ENCODE measurements at regions not wholly inside any gene's neighbourhood (a gene's known extent, or its start where the extent isn't known, plus 50 kb on each side); places are given as distances from the start of the nearest gene placed in this dataset.
"Not testable (repeated sequence)": the region's sequence is repeated elsewhere in the genome, so short reads cannot be mapped to it uniquely, and the experiment has no call there.

DNA sequence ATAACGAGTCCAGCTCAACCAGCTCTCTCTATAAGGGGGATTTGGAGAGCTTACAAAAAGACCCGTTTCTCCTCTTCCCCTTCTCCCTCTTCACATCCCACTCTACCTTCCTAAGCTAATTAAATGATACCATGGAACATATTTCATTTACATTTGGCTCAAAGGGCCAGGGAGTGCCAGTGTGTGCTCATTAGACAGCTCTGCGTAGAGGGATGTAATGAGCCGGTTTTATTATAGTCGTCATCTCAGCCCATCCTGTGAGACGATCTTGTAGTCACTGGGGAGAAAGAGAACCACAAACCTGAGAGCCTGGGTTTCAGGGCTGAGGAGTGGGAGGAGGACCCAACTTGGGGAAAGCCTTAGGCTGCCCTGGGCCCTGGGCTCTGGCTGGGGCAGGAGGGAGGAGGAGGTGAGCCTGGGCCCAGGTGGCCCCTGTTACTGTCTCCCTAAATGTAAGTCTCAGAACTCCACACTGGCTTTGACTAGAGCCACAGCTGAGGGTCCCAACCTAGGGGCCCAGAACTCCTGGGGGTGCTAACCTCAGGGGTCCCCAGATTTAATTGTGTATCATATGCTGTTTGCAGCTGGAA is 354.6 kb downstream of the MATN1 start:
- no peak for DNase-seq

DNA sequence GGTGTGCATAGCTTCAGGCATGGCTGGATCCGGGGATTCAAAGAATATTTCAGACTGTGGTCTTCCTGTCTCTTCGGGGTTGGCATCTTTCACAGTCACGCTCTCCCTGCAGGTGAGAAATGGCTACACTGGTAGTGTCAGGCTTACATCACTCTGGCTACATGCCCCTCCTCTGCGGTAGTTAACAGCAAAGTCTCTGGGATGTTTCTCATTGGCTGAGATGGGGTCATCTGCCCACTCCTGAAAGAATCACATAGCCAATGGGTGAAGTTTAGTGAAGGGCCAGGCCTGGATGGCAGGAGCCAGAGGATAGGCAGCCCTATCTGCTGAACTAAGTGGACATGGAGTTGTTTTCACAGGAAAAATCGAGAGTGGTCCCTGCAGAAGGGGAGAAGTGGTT is 356.5 kb downstream of the MATN1 start:
- ATAC-seq (ENCODE audit: low FRiP score) (no peak), DNase-seq (no peak)
- intact Hi-C loops (cut with DNase I) = no loop called here
- Histone ChIP-seq H3K4me1 (ENCODE audit: control insufficient read depth in 1 of 2, insufficient read depth in 2 of 2, low read length in 2 of 2) (no peaks in the 10 kb centered on the region), H3K27ac (ENCODE audit: low read depth in 1 of 2, low read length in 2 of 2) (no peak overlapping the region), H3K36me3 (ENCODE audit: control insufficient read depth in 1 of 2, insufficient read depth in 2 of 2, low read length in 1 of 2) (no peaks in the 10 kb centered on the region), H3K27me3 (ENCODE audit: control insufficient read depth in 1 of 2, insufficient read depth in 2 of 2, low read length in 1 of 2) (no peaks in the 10 kb centered on the region), H3K4me3 (ENCODE audit: low read length in 2 of 2) (no peak overlapping the region), H3K9me3 (ENCODE audit: control insufficient read depth, low read length) (no peaks in the 10 kb centered on the region)
- 65 to 72% methylated on average over 5 of the region's 5 CpGs for WGBS, 2 donors

More for the DNA sequence above, 354.6 kb downstream of the MATN1 start:
- ATAC-seq (ENCODE audit: low FRiP score) = no peak
- Histone ChIP-seq H3K36me3 (ENCODE audit: control insufficient read depth in 1 of 2, insufficient read depth in 2 of 2, low read length in 1 of 2) (no peaks in the 10 kb centered on the region), H3K27ac (ENCODE audit: low read depth in 1 of 2, low read length in 2 of 2) (no peak overlapping the region), H3K9me3 (ENCODE audit: control insufficient read depth, low read length) (no peaks in the 10 kb centered on the region), H3K4me3 (ENCODE audit: low read length in 2 of 2) (no peak overlapping the region), H3K27me3 (ENCODE audit: control insufficient read depth in 1 of 2, insufficient read depth in 2 of 2, low read length in 1 of 2) (no peaks in the 10 kb centered on the region), H3K4me1 (ENCODE audit: control insufficient read depth in 1 of 2, insufficient read depth in 2 of 2, low read length in 2 of 2) (no peaks in the 10 kb centered on the region)
- 58 to 59% methylated on average over 6 of the region's 6 CpGs for WGBS, 2 donors
- intact Hi-C loops (cut with DNase I) = no loop called here

DNA sequence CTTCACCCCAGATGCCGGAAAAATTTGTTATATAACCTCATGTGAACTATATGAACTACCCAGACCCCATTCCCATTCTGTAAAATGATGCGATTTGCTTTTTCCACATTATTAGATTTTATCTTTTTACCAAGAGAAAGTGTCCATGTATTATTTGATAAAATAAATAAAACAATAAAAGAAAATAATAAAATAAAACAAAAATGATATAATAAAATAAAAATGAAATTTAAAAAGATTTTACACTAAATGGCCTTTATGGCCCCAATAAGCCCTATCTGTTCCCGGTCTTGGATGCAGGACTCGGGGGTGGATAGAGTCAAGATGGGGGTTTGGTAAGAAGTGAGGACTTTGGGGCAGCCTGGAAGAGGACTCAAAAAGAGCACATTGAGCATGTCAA is 357.2 kb downstream of the MATN1 start:
- no peak overlapping the region for H3K4me3 ChIP-seq (ENCODE audit: low read length in 2 of 2)
- WGBS, 2 donors = 84 to 88% methylated on average over 4 of the region's 4 CpGs
- intact Hi-C loops (cut with DNase I) = no loop called here
- H3K27me3 ChIP-seq (ENCODE audit: control insufficient read depth in 1 of 2, insufficient read depth in 2 of 2, low read length in 1 of 2) = no peaks in the 10 kb centered on the region
- no peak for DNase-seq
- no peaks in the 10 kb centered on the region for H3K4me1 ChIP-seq (ENCODE audit: control insufficient read depth in 1 of 2, insufficient read depth in 2 of 2, low read length in 2 of 2)
- no peak for ATAC-seq (ENCODE audit: low FRiP score)
- H3K9me3 ChIP-seq (ENCODE audit: control insufficient read depth, low read length) = no peaks in the 10 kb centered on the region
- no peak overlapping the region for H3K27ac ChIP-seq (ENCODE audit: low read depth in 1 of 2, low read length in 2 of 2)
- no peaks in the 10 kb centered on the region for H3K36me3 ChIP-seq (ENCODE audit: control insufficient read depth in 1 of 2, insufficient read depth in 2 of 2, low read length in 1 of 2)

DNA sequence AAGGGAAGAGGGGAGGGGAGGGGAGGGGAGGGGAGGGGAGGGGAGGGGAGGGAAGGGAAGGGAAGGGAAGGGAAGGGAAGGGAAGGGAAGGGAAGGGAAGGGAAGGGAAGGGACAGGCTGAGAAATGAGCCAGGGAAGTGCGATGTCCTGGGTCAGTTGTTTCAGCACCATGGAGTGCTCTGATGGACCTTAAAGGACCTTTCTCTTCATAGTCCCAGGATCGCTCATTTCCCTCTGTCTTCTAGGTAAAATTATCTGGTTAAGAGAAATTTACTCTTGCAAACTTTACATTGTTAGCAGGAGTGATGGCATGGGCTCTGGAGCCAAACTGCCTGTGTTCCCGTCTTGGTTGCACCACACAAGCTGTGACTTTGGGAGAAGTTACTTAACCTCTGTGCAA is 357.8 kb downstream of the MATN1 start:
- 55 to 61% methylated on average over 3 of the region's 3 CpGs for WGBS, 2 donors
- intact Hi-C loops (cut with DNase I) = no loop called here
- DNase-seq = no peak

DNA sequence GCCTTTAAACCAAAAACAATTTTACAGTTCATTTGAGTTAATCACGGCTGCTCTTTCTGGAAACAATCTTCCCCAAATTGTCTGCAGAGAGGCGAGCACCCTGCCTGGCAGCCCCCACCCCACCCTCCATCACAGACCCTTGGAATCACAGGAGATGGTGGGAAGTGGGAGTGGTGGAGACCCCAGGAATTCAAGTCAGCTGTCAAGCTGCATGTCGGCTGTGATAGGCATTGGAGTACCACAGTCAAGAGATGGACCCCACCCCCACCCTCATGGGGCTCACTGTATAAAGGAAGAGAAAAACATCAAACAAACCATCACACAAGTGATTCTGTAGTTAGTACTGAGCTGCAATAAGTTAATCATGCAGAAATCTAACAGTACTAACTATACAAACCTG is 360.4 kb downstream of the MATN1 start:
- Histone ChIP-seq H3K27me3 (ENCODE audit: control insufficient read depth in 1 of 2, insufficient read depth in 2 of 2, low read length in 1 of 2) (no peaks in the 10 kb centered on the region), H3K4me3 (ENCODE audit: low read length in 2 of 2) (no peak overlapping the region), H3K9me3 (ENCODE audit: control insufficient read depth, low read length) (peaks cover 2% of the 10 kb centered on the region), H3K4me1 (ENCODE audit: control insufficient read depth in 1 of 2, insufficient read depth in 2 of 2, low read length in 2 of 2) (no peaks in the 10 kb centered on the region), H3K36me3 (ENCODE audit: control insufficient read depth in 1 of 2, insufficient read depth in 2 of 2, low read length in 1 of 2) (no peaks in the 10 kb centered on the region), H3K27ac (ENCODE audit: low read depth in 1 of 2, low read length in 2 of 2) (no peak overlapping the region)
- intact Hi-C loops (cut with DNase I) = no loop called here
- DNase-seq (no peak), ATAC-seq (ENCODE audit: low FRiP score) (no peak)
- 45 to 46% methylated on average over 3 of the region's 3 CpGs for WGBS, 2 donors

More for the DNA sequence above, 357.8 kb downstream of the MATN1 start:
- no peaks in the 10 kb centered on the region for H3K4me1 ChIP-seq (ENCODE audit: control insufficient read depth in 1 of 2, insufficient read depth in 2 of 2, low read length in 2 of 2)
- no peaks in the 10 kb centered on the region for H3K9me3 ChIP-seq (ENCODE audit: control insufficient read depth, low read length)
- no peaks in the 10 kb centered on the region for H3K27me3 ChIP-seq (ENCODE audit: control insufficient read depth in 1 of 2, insufficient read depth in 2 of 2, low read length in 1 of 2)
- no peak overlapping the region for H3K4me3 ChIP-seq (ENCODE audit: low read length in 2 of 2)
- no peak for ATAC-seq (ENCODE audit: low FRiP score)
- H3K27ac ChIP-seq (ENCODE audit: low read depth in 1 of 2, low read length in 2 of 2) = no peak overlapping the region
- no peaks in the 10 kb centered on the region for H3K36me3 ChIP-seq (ENCODE audit: control insufficient read depth in 1 of 2, insufficient read depth in 2 of 2, low read length in 1 of 2)

DNA sequence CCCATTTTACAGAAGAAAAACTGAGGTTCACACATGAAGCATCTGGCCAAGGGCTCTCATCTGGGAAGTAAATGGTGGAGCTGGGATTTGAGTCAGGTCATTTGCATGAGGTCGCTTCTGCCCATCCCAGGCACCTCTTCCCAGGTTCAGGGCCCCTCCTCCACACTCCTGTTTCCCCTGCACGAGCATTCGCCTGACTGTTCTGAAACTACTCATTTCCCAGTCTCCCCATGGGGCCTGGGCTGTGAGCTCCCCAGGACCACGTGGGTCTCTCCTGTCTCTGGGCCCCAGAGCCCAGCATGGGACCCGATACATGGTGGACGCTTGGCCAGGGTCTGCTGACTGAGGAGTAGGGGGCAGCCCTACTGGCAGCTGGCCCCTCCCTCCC is 360.8 kb downstream of the MATN1 start:
- WGBS, 2 donors = 58 to 67% methylated on average over 5 to 6 of the region's 6 CpGs
- DNase-seq (no peak), ATAC-seq (ENCODE audit: low FRiP score) (no peak)
- intact Hi-C loops (cut with DNase I) = no loop called here
- Histone ChIP-seq H3K36me3 (ENCODE audit: control insufficient read depth in 1 of 2, insufficient read depth in 2 of 2, low read length in 1 of 2) (no peaks in the 10 kb centered on the region), H3K9me3 (ENCODE audit: control insufficient read depth, low read length) (peaks cover 2% of the 10 kb centered on the region), H3K27ac (ENCODE audit: low read depth in 1 of 2, low read length in 2 of 2) (no peak overlapping the region), H3K4me1 (ENCODE audit: control insufficient read depth in 1 of 2, insufficient read depth in 2 of 2, low read length in 2 of 2) (no peaks in the 10 kb centered on the region), H3K27me3 (ENCODE audit: control insufficient read depth in 1 of 2, insufficient read depth in 2 of 2, low read length in 1 of 2) (no peaks in the 10 kb centered on the region), H3K4me3 (ENCODE audit: low read length in 2 of 2) (no peak overlapping the region)

DNA sequence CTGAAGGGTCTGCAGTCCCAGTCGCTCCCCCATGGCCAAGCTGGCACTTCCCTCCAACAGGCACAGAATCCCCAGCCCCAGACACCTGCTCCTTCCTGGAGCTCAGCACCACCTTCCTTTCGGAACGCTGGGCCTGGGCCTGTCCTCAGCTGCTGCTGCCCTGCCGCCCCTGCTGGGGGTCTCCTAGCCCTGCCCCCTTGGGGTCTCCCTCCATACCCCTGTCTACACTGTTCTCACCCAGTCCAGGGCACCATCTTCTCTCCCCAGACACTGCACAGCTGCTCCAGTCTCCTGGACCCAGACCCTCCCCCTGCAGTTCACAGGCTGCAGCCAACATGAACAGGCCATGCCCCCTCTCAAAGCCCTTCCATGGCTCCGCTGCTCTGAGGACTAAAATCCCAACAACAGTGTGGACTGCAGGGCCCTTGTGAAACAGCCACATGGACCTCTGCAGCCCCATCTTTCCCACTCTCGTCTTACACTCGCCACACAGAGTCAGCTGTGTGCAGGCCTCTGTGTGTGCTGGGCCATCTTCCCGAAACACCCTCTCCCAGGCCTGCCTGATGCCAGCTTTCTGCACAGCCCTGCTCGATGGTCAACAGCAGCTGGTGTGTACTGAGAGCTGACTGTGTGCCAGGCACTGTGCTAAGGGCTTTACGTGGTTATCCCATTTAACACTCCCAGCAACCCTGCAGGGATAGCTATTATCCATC is 361.3 kb downstream of the MATN1 start:
- intact Hi-C loops (cut with DNase I); H3K27ac ChIP-seq (ENCODE audit: low read depth in 1 of 2, low read length in 2 of 2); H3K9me3 ChIP-seq (ENCODE audit: control insufficient read depth, low read length); DNase-seq; H3K4me3 ChIP-seq (ENCODE audit: low read length in 2 of 2); H3K4me1 ChIP-seq (ENCODE audit: control insufficient read depth in 1 of 2, insufficient read depth in 2 of 2, low read length in 2 of 2); H3K27me3 ChIP-seq (ENCODE audit: control insufficient read depth in 1 of 2, insufficient read depth in 2 of 2, low read length in 1 of 2); H3K36me3 ChIP-seq (ENCODE audit: control insufficient read depth in 1 of 2, insufficient read depth in 2 of 2, low read length in 1 of 2): not testable (repeated sequence)
- 61 to 76% methylated on average over 10 of the region's 10 CpGs for WGBS, 2 donors
- ATAC-seq (ENCODE audit: low FRiP score) = peak; percentile 26

DNA sequence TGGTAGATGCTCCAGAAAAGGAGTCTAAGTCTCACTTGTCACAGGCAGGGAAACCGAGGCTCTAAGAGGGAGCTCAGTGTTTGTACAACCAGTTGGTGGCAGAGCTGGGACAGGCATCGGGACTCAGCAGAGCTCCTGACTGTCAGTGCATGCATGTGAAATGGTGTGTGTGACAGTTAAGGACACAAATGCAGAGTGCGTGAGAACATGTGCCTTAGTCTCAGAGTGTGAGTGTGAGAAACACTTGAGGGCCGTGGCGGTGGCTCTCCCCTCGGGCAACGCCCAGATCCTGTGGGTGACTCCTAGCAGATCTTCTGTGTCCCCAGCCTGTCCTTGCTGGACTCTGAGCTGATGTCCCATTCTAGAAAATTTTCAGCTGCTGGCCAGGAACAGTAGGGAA is 362.6 kb downstream of the MATN1 start:
- WGBS, 2 donors = 53 to 64% methylated on average over 7 of the region's 7 CpGs
- Histone ChIP-seq H3K4me3 (ENCODE audit: low read length in 2 of 2) (no peak overlapping the region), H3K27me3 (ENCODE audit: control insufficient read depth in 1 of 2, insufficient read depth in 2 of 2, low read length in 1 of 2) (no peaks in the 10 kb centered on the region), H3K4me1 (ENCODE audit: control insufficient read depth in 1 of 2, insufficient read depth in 2 of 2, low read length in 2 of 2) (no peaks in the 10 kb centered on the region), H3K27ac (ENCODE audit: low read depth in 1 of 2, low read length in 2 of 2) (no peak overlapping the region), H3K9me3 (ENCODE audit: control insufficient read depth, low read length) (peaks cover 2% of the 10 kb centered on the region), H3K36me3 (ENCODE audit: control insufficient read depth in 1 of 2, insufficient read depth in 2 of 2, low read length in 1 of 2) (no peaks in the 10 kb centered on the region)
- intact Hi-C loops (cut with DNase I) = no loop called here
- DNase-seq = no peak
- no peak for ATAC-seq (ENCODE audit: low FRiP score)

DNA sequence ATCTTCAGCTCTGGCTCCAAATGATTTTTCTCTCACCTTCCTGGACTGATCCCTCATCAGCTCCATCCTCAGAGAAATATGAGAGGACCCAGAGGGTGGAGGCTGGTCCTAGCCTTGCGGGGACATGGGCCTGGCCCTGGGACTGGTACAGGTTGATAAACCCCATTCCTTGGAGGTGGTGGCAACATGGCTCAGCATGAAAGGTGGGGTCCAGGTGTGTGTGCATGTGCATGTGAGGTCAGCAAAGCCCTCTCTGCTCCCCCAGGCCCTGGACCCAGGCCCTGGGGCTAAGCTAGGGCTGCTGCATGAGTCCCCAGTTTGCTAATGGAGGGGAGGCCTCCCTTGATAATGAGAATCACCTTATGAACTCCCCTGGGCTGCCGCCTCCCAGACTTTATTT is 363.1 kb downstream of the MATN1 start:
- H3K4me3 ChIP-seq (ENCODE audit: low read length in 2 of 2) = no peak overlapping the region
- H3K27me3 ChIP-seq (ENCODE audit: control insufficient read depth in 1 of 2, insufficient read depth in 2 of 2, low read length in 1 of 2) = no peaks in the 10 kb centered on the region
- no peaks in the 10 kb centered on the region for H3K36me3 ChIP-seq (ENCODE audit: control insufficient read depth in 1 of 2, insufficient read depth in 2 of 2, low read length in 1 of 2)
- peaks cover 2% of the 10 kb centered on the region for H3K9me3 ChIP-seq (ENCODE audit: control insufficient read depth, low read length)
- 69 to 86% methylated on average over 2 of the region's 2 CpGs for WGBS, 2 donors
- no peak for ATAC-seq (ENCODE audit: low FRiP score)
- H3K27ac ChIP-seq (ENCODE audit: low read depth in 1 of 2, low read length in 2 of 2) = no peak overlapping the region
- intact Hi-C loops (cut with DNase I) = no loop called here
- no peak for DNase-seq
- H3K4me1 ChIP-seq (ENCODE audit: control insufficient read depth in 1 of 2, insufficient read depth in 2 of 2, low read length in 2 of 2) = no peaks in the 10 kb centered on the region

Measured in aorta (tissue), 5 donors.